HCT116 (cell line): ENCODE measurements at regions not wholly inside any gene's neighbourhood (a gene's known extent, or its start where the extent isn't known, plus 50 kb on each side); places are given as distances from the start of the nearest gene placed in this dataset.

Source experiments
- ATAC-seq: fragments of 200-7000 bp; cut with Tn5 transposase; 2 replicates; pipeline ENCODE4 v1.9.1; 2020; ENCODE audit warnings: mild to moderate bottlenecking, moderate library complexity
- BruUV-seq: library from RNA; stranded (reverse); fragments of 400-500 nt; replicated peaks from 2 replicates; lab custom pipeline; 2021; lab: Mats Ljungman, UMichigan
- CTCF ChIA-PET: fragments of 300-600 bp; sonication (Branson Sonifier 250); formaldehyde crosslinking; loops from one replicate; lab custom pipeline; 2021; ENCODE audit warnings: antibody characterized with exemption; lab: Charles Lee
- POLR2A ChIA-PET: fragments of 300-600, 350-600 bp; sonication (Branson Sonifier 250); formaldehyde crosslinking; loops from one replicate; lab custom pipeline; 2021; ENCODE audit warnings: antibody characterized with exemption; lab: Charles Lee
- RAD21 ChIA-PET, 2 experiments: fragments of 300-600 bp; sonication (Branson Sonifier 250); formaldehyde crosslinking; loops; one replicate each; lab custom pipeline; 2023; ENCODE audit warnings: low total read pairs in 2 of 2; ENCODE audit not compliant: uncharacterized antibody in 2 of 2, unreplicated experiment in 2 of 2, low non-redundant PET in 1 of 2; lab: Charles Lee
- DNase-seq: peaks from one replicate; pipeline ENCODE4 v3.0.0-alpha.2; 2010; ENCODE audit warnings: low read depth, low spot score
- H2AFZ ChIP-seq: fragments of 200-600 bp; shearing (Covaris generic), sonication (generic); 2 replicates; pipeline ENCODE4 v1.6.1; 2017; ENCODE audit warnings: low read depth, mixed run types, mixed read lengths, antibody characterized with exemption, low read length; ENCODE audit not compliant: poor library complexity, severe bottlenecking
- H3K27ac ChIP-seq: 2 replicates; pipeline ENCODE4 v1.5.1; 2012; ENCODE audit warnings: low read depth, low read length
- H3K27me3 ChIP-seq: fragments of 200-600 bp; sonication (generic); 2 replicates; pipeline ENCODE4 v1.6.1; 2016; ENCODE audit warnings: mixed run types, low read length, mixed read lengths; ENCODE audit not compliant: insufficient read depth
- H3K36me3 ChIP-seq, 2 experiments: fragments of 200-500 bp in 1 of 2; fragments of 200-600 bp in 1 of 2; sonication (Bioruptor generic) in 1 of 2; sonication (generic) in 1 of 2; 2 replicates each; pipeline versions ENCODE4 v1.5.1 to v1.6.1; 2014 to 2016; ENCODE audit warnings: low read length in 2 of 2, inconsistent platforms in 1 of 2, mixed read lengths in 1 of 2, mixed run types in 1 of 2; ENCODE audit not compliant: insufficient read depth in 2 of 2, control insufficient read depth in 1 of 2
- H3K4me1 ChIP-seq, 2 experiments: fragments of 200-600 bp in 1 of 2; sonication (generic) in 1 of 2; 2 replicates each; pipeline versions ENCODE4 v1.5.1 to v1.6.1; 2012 to 2017; ENCODE audit warnings: low read length in 2 of 2, inconsistent platforms in 1 of 2, mild to moderate bottlenecking in 1 of 2, mixed read lengths in 1 of 2, mixed run types in 1 of 2, moderate library complexity in 1 of 2; ENCODE audit not compliant: insufficient read depth in 2 of 2, control insufficient read depth in 1 of 2
- H3K4me2 ChIP-seq: fragments of 200-600 bp; sonication (generic); 2 replicates; pipeline ENCODE4 v1.6.1; 2017; ENCODE audit warnings: mixed run types, low read length, mixed read lengths
- H3K4me3 ChIP-seq, 2 experiments: fragments of 200-600 bp in 1 of 2; sonication (generic) in 1 of 2; replicated peaks in 1 of 2; 2 replicates each; pipeline ENCODE4 v1.5.1; 2011 to 2016; ENCODE audit warnings: low read length in 2 of 2, control low read depth in 1 of 2, low read depth in 1 of 2, mild to moderate bottlenecking in 1 of 2, mixed read lengths in 1 of 2, mixed run types in 1 of 2
- H3K79me2 ChIP-seq: fragments of 200-600 bp; sonication (generic); 2 replicates; pipeline ENCODE4 v1.6.1; 2017; ENCODE audit warnings: mild to moderate bottlenecking, mixed run types, low read length, moderate library complexity, mixed read lengths; ENCODE audit not compliant: insufficient read depth
- H3K9ac ChIP-seq: fragments of 200-600 bp; sonication (generic); 2 replicates; pipeline ENCODE4 v1.6.1; 2016; ENCODE audit warnings: low read length, mixed read lengths
- H3K9me2 ChIP-seq: fragments of 200-600 bp; sonication (generic), shearing (Covaris generic); 2 replicates; pipeline ENCODE4 v1.6.1; 2017; ENCODE audit warnings: mixed run types, mild to moderate bottlenecking, moderate library complexity; ENCODE audit not compliant: insufficient read depth
- H3K9me3 ChIP-seq, 2 experiments: fragments of 200-500 bp in 1 of 2; fragments of 200-600 bp in 1 of 2; sonication (Bioruptor generic) in 1 of 2; sonication (generic) in 1 of 2; 2 replicates each; pipeline ENCODE4 v1.6.1; 2014 to 2017; ENCODE audit warnings: low read length in 2 of 2, mixed read lengths in 2 of 2, inconsistent platforms in 1 of 2, low read depth in 1 of 2, mild to moderate bottlenecking in 1 of 2, mixed run types in 1 of 2, moderate library complexity in 1 of 2; ENCODE audit not compliant: control insufficient read depth in 1 of 2, insufficient read depth in 1 of 2
- H4K20me1 ChIP-seq: fragments of 200-600 bp; sonication (generic), shearing (Covaris generic); 2 replicates; pipeline ENCODE4 v1.6.1; 2017; ENCODE audit warnings: mixed run types, mild to moderate bottlenecking, moderate library complexity; ENCODE audit not compliant: insufficient read depth
- CTCF ChIP-seq, 3 experiments: fragments of 200-600 bp in 1 of 3; sonication (generic) in 1 of 3; IDR thresholded peaks in 2 of 3; conservative IDR thresholded peaks in 1 of 3; 2 replicates each; pipeline ENCODE4 v1.5.1; 2012 to 2017; ENCODE audit warnings: low read depth in 2 of 3, low read length in 2 of 3, antibody characterized with exemption in 1 of 3, borderline replicate concordance in 1 of 3, control low read depth in 1 of 3, mild to moderate bottlenecking in 1 of 3, mixed read lengths in 1 of 3, mixed run types in 1 of 3, moderate library complexity in 1 of 3; ENCODE audit not compliant: insufficient read depth in 1 of 3
- REST ChIP-seq: IDR thresholded peaks from 2 replicates; pipeline ENCODE4 v1.6.1; 2012; ENCODE audit warnings: low read depth
- ZBTB33 ChIP-seq: IDR thresholded peaks from 2 replicates; pipeline ENCODE4 v1.6.1; 2011; ENCODE audit warnings: mild to moderate bottlenecking, low read length, moderate library complexity; ENCODE audit not compliant: insufficient replicate concordance; ENCODE audit errors: extremely low read depth
- intact Hi-C: fragments of 100-400 bp; cut with micrococcal nuclease; formaldehyde crosslinking; loops from 2 replicates; pipeline ENCODE4 v1.10.0; 2022

- TF ChIP-seq CTCF (IDR thresholded peaks at IDR 0.05 in 2 of 3, conservative IDR thresholded peaks at IDR 0.05 in 1 of 3; ENCODE audit: borderline replicate concordance in 1 of 3, insufficient read depth in 1 of 3, low read depth in 2 of 3, low read length in 2 of 3), result no peak
- TF ChIP-seq ZBTB33, result no peak
- TF ChIP-seq, all 23 proteins: peak for 0
These were observed 69.4 kb upstream of the PRR23E start (continued) for GRCh38 chr3:127123533-127123932.

- Histone ChIP-seq H3K9ac (no peak overlapping the region), H3K79me2 (no peaks in the 10 kb centered on the region), H3K9me2 (no peaks in the 10 kb centered on the region), H4K20me1 (no peaks in the 10 kb centered on the region), H3K4me2 (no peak overlapping the region), H3K36me3 (no peaks in the 10 kb centered on the region), H3K4me1 (no peaks in the 10 kb centered on the region), H2AFZ (no peak overlapping the region)
- DNase-seq, result no peak
- CTCF ChIA-PET, result no interaction called here
- BruUV-seq, result no TSS peak
- intact Hi-C loops, result no loop called here
- TF ChIP-seq REST (peak; percentile 62), CTCF (IDR thresholded peaks at IDR 0.05 in 2 of 3, conservative IDR thresholded peaks at IDR 0.05 in 1 of 3; ENCODE audit: borderline replicate concordance in 1 of 3, insufficient read depth in 1 of 3, low read depth in 2 of 3, low read length in 2 of 3) (no peak)
- TF ChIP-seq, all 23 proteins: peak for 1
- Histone ChIP-seq H3K27me3 (peaks cover 33% of the 10 kb centered on the region), H3K4me3 (no peak overlapping the region), H3K27ac (no peak overlapping the region), H3K9me3 (no peaks in the 10 kb centered on the region)
- ChIA-PET RAD21 (no interaction called here), POLR2A (no interaction called here)
- no peak for ATAC-seq
These were observed 68.8 kb upstream of the PRR23E start for GRCh38 chr3:127124120-127124519.
